LoVo (cell line): ENCODE measurements at regions not wholly inside any gene's neighbourhood (a gene's known extent, or its start where the extent isn't known, plus 50 kb on each side); places are given as distances from the start of the nearest gene placed in this dataset.

ENCODE experiments used
- DNase-seq: peaks from one replicate; pipeline ENCODE4 v3.0.0-alpha.2; 2016; ENCODE audit warnings: low spot score

GRCh38 chr12:88417531-88417930 lies 162.7 kb downstream of the KITLG start:
- no peak for DNase-seq

DNA sequence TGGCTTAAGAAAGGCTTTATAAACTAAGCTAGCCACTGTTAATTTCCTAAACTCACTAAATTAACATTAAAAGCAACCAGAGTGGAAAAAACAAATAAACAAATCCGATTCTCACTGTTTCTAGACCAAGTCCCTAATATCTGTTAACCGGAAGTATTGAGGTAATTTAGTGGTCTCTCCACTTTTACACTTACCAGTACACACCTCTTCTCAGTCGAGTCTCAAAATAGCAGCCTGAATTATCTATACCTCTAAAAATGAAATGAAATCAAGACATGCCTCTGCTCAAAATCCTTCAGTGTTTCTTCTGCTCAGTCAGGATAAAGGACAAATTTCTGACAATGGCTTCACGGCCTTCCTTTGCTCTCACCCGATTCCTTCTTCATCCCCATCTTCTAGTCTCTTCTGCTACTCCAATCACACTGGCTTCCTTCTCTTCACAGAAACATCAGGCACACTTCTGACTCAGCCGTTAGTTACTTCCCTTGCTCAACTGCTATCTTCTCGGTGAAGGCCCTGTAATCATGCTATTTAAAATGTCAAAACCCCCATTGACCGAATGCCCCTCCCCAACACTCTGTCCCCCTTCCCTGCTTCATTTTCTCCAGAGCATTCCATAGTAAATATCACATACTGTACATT lies 161.3 kb downstream of the KITLG start:
- no peak for DNase-seq

GRCh38 chr12:88419794-88420193 lies 160.5 kb downstream of the KITLG start:
- DNase-seq, result no peak

GRCh38 chr12:88420457-88420856 lies 159.8 kb downstream of the KITLG start:
- DNase-seq, result no peak

- DNase-seq, result no peak
Measured at GRCh38 chr12:88424791-88425730, 155.2 kb downstream of the KITLG start.

- no peak for DNase-seq
Measured at GRCh38 chr12:88428350-88428749, 151.9 kb downstream of the KITLG start.

- no peak for DNase-seq
Measured at GRCh38 chr12:88431246-88431645, 149.0 kb downstream of the KITLG start.

DNA sequence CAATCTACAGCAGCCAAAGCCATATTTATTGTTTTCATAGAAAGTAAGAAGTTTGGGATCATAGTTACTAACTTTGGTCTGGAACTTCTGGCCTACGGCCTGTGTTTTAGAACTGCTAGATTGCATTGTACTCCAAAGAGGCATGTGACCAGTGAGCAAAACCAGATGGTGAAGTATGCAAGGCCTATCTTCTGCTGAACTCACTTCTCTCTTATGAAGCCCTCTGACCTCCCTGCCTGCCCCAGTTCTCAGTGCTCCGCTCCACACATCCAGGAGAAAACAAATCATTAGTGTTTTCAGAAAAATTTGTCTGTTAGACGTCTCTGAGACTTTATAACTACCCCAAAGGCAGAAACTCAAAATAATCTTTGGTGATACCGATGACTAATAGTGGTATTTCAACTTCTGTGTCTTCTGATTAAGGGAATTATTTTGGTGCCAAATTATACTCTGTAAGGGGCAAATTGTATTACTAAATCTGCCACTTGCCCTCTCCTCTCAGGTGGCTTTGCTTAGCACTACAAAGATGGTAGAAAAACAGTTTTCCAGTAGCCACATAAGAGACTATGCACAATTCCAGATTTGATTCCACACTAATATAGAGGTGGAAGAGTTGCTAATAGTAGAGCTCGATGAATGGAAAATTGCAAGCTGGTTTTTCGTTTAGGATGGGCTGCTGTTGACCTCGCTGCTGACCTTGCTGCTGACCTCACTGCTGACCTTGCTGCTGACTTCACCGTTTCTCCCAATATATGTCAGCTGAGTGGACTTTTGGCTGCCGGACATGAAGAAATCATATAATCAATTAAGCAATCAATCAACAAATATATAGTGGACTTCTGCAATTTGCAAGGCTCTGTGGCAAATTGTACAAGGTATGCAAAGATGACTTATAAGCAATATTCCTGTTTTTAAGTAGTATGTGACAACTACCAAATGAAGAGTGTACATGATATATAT lies 147.5 kb downstream of the KITLG start:
- no peak for DNase-seq

DNA sequence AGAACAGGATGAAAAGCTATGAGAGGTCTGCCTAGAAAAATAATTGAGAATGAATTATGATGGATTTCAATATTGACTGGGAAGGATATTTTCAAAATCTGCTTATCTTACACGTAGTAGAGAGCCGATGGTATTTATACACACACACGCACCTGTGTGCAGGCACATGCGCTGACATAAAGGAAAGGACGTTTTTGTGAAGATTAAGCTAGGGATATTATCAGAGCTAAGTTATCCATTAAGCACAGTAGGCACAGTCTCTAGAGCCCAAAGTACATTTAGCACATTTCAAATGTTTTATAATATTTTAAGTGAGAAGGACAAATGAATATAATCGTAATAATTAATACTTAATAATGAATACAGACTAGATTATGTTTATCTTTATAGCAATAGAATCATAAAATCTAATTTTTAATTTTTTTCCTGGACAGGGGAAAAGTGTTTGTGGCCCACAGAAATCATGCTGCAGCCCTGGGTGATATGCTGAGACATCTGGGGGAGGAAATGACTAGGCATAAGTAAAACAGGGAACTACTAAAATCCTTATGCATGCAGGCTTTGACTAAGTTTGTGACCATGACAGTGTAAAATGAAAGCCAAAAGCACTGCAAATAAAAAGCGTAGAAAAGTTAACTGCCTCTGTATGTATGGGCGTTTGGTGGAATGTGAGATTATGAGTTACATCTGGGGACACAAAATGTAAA lies 146.1 kb downstream of the KITLG start:
- DNase-seq, result no peak

GRCh38 chr12:88435334-88436076 lies 144.8 kb downstream of the KITLG start:
- no peak for DNase-seq

- DNase-seq, result no peak
Measured at GRCh38 chr12:88437226-88437625, 143.0 kb downstream of the KITLG start.
